ENCODE measurements at regions not wholly inside any gene's neighbourhood (a gene's known extent, or its start where the extent isn't known, plus 50 kb on each side); places are given as distances from the start of the nearest gene placed in this dataset.

- H3K27me3 ChIP-seq, result no peaks in the 10 kb centered on the region
- no peak overlapping the region for H3K4me3 ChIP-seq
- no peak for TF ChIP-seq CTCF (IDR thresholded peaks at IDR 0.05)
- H3K27ac ChIP-seq, result no peak overlapping the region
- no peak for ATAC-seq
- H3K9me3 ChIP-seq, result no peaks in the 10 kb centered on the region
- H3K4me1 ChIP-seq, result no peaks in the 10 kb centered on the region
- intact Hi-C loops (cut with DNase I), result no loop called here
- no peaks in the 10 kb centered on the region for H3K36me3 ChIP-seq
- DNase-seq, result no peak
Measured at GRCh38 chr7:3246651-3247050, 54.4 kb upstream of the SDK1 start.

DNA sequence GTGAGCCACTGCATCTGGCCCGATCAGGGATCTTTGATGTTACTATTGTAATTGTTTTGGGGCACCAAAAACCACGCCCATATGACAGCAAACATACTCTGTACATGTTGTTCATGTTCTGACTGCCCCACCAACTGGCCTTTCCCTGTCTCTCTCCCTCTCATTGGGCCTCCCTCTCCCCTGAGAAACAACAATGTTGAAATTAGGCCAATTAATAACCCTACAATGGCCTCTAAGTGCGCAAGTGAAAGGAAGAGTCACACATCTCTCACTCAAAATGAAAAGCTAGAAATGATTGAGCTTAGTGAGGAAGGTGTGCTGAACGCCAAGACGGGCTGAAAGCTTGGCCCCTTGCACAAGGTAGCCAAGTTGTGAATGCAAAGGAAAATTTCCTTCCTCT is 50.3 kb upstream of the SDK1 start:
- H3K4me3 ChIP-seq, result no peak overlapping the region
- TF ChIP-seq CTCF (IDR thresholded peaks at IDR 0.05), result no peak
- ATAC-seq, result no peak

More for the DNA sequence above, 50.3 kb upstream of the SDK1 start:
- intact Hi-C loops (cut with DNase I), result no loop called here
- Histone ChIP-seq H3K4me1 (no peaks in the 10 kb centered on the region), H3K27me3 (no peaks in the 10 kb centered on the region), H3K36me3 (no peaks in the 10 kb centered on the region), H3K27ac (no peak overlapping the region), H3K9me3 (no peaks in the 10 kb centered on the region)
- no peak for DNase-seq

Data from upper lobe of right lung (tissue), 1 donor.